Stimulated activated CD8-positive, alpha-beta memory T cell treated with anti-CD3 and anti-CD28 coated beads, Interleukin-7, amount 100 ng/mL, for 1 hour (primary cell): ENCODE measurements at regions not wholly inside any gene's neighbourhood (a gene's known extent, or its start where the extent isn't known, plus 50 kb on each side); places are given as distances from the start of the nearest gene placed in this dataset.

ENCODE experiments used
- DNase-seq, 2 donors: peaks; one replicate each; pipeline ENCODE4 v3.0.0-alpha.2; 2020; ENCODE audit warnings: low read depth in 2 of 2

DNA sequence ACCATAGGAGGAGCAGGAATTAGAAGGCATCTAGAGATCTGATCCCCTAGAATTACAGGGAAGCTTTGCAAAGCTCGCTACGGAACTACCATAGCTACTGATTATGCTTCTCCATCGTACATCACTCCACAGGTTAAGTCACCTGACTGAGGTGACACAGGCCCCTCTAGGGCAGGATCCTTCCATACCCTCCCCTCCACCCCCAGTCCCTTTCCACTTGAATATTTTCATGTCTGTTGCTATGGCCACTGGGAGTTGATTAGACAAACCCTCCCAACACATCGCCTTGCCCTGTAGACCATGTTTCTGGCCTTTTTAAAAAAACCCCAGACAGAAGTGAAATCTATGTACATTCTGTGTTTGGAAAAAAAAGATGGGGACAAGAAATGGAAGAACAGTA, 287.1 kb downstream of the SOX9 start:
- DNase-seq = no peak

DNA sequence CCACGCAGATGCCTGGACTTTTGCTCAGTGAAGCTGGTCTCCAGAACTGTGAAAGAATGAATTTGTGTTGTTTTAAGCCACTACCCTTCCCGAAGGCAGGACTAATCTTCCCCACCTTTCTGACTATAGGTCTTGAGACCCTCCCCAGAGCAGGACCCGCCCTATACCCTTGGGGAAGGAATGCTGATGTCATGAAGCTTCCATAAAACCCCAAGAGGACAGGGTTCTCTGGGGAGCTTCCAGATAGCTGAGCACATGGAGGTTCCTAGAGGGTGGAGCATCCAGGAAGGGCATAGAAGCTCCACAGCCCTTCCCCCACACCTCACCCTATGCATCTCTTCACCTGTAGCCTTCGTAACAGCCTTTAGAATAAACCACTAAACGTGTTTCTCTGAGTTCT, 287.8 kb downstream of the SOX9 start:
- no peak for DNase-seq

DNA sequence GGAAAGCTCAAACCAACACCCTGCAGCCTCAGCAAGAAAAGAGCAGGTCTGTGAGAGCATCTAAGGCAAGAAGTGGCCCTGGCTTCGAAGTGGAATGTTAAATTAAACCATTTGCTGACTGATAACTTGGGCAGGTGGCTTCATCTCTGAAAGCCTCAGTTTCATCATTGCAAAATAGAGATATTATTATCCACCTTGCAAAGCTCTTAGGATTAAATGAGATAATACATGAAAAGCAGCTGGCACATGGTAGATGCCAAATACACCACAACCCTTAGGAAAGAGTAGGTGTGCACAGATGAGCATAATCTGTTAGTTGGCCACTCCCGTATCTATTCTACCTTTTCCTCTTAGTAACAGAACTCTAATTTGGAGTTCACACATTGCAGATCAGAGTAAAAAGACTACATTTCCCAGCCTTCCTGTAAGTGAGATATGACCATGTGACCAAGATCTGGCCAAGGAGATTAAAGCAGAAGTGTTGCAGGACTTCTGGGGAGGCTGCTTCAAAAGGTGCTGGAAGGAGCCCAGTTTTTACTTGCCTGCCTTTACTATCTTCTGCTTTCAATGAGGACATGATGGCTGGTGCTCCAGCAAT, 288.7 kb downstream of the SOX9 start:
- no peak for DNase-seq

DNA sequence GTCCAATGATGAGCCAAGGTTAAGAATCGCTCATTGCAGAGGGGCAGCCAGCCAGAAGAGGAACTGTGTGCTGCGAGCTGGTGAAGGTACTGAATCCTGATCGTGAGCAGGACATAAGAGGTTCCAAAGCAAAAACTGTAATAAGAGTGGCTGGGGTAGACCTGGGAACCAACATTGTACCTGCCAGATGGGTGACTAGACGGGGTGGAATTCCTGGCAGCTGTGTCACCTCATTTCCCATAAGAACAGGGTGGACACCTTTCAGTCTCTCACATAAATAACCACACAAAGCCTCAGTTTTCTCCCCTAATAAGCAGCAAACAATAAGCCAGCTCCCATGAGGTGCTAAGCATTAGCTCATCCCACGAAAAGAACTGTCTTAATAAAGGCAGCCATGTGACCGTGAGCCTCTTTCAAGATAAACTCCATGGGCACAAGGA, 290.3 kb downstream of the SOX9 start:
- no peak for DNase-seq

DNA sequence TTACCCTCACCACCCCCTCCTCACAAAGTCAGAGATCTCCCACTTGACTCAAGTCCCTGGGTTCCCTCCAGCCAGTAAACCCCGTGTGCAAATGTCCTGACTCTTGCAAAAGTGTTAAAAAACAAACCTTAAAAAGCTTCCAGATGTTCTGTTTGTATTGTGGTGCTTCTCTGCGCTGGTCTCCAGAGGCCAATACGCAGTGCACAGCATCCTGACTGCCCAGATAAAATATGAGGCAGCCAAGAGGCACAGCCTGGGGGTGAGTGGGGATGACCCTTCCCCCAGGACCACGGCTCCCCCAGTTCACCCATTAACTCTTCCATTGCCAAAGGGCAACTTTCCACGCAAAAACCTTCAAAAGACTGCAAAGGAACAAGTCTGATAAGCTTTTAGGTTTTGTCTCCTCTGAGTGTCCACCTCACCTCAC, 291.8 kb downstream of the SOX9 start:
- no peak for DNase-seq

DNA sequence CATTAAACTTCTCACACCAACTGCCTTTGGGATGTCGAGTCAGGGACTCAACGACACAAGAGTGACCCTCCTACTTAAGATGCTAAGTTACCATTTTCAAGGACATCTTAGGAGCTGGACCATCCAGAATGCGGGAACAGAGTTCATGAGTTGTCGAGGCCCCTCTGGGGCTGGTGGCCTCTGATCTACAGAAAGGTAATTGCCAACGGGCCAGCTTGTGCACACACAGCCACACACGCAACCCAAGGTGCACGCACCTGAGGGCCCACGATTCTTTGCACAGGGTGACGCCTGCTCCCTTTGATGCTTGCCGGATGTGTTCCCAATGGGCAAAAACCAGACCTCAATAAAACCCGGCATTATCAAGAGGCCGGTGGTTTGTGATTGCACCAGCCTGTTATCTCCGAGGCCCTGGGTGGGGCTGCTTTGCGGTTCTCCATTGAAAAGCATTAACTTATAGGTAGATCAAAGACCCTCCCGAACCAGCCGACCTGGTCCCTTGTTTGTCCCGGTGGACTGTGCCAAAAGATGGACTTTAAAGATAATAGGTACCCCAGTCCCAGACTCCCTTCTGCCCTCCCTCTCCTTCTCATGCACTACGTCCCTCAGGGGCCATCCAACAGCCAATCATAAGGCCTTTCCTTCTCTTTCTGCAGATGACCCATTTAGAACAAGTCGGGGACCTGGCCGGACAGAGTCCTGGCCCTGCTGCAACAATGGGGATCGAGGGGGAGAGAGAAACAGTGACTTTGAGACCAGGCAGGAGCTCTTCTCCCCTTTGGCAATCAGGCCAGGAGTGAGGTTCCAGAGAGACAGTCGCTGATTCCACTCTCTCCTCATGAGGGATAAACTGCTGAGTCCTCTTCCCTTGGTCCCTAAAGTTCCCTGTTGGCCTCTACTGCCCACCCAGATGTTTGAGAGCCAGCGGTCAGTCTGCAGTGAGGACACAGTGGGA, 292.5 kb downstream of the SOX9 start:
- DNase-seq = no peak

DNA sequence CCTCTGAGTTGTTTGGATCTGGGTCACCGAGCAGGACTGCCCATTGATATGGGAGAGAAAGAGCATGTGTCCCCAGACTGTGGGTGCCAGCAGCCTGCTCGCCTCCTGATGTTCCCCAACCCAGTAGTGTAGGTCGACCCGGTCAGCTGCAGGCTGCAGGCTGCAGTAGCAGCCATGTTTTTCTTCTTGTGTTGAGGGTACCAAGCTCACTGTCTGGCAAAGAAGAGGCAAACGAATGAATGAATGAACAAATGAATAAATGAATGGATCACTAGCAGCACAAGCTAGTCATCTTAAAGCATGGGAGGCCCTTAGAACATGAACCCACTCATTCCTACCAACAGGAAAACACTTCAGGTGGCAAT, 293.2 kb downstream of the SOX9 start:
- DNase-seq = no peak

DNA sequence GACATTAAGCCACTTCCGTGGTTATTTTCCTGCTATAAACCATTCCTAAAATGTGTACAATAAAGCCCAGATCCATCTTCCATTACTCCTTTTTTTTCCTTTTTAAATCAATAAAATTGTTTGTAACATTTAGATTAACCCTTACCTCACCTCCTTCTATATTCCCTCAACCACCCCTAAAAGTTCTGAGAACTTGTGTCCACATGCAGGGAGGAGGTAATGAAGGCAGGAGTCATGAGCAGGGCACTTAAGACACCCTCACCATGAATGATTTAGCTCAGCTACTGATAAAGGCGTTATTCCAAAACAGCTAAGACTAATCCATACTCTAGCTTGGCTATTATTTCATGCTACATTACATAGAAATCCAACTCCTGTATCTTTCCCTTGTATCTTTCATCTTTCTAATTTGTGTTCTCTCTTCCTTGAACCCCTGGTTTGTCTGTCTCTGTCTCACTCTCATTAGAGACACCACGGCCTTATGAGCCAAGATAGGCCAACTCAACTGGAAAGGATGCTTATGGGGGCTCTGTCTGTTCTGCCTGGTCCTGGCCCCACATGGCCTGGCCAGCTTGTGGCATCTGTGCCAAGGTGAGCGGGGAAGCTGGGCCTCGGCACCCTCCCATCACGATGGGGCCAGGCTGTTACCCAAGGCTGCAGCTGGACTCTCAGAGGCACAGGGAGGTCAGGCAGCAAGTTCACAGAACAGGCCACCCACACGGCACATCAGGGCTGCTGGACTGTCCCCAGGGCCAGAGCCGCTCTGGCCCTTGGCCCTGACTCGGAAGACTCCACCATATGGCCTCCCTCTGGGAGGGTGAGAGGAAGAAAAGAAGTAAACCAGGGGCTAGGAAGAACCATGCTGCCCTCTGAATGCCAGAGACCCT, 294.4 kb downstream of the SOX9 start:
- DNase-seq = no peak

DNA sequence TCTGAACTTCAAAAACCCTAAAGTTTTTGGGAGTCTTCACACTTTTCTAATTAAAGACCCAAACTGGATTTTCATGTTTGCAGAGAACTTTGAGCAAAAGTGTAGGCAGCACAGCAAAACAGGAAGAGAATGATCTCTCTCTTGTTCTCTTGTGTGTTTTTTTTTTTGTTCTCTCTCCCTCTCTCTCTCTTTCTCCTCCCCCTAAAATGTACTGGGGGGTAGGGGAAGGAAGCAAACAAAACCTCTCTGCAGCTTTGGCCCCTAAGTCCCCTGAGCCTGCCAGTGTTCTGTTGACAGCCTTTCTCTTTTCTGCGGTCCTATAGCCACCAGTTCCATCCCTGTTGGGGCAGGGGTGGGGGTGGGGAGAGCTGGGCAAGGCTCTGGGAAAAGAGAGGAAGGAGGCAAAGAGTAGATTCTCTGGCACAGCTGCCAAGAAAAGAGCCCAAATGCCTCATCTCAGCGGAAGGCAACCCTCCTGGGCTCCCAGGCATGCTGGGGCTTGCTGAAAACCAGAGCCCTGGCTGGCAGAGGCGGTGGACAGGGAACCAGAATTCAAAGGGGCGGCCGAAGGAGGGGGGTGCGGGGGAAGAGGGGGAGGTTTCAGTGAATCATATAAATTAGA, 295.3 kb downstream of the SOX9 start:
- no peak for DNase-seq

DNA sequence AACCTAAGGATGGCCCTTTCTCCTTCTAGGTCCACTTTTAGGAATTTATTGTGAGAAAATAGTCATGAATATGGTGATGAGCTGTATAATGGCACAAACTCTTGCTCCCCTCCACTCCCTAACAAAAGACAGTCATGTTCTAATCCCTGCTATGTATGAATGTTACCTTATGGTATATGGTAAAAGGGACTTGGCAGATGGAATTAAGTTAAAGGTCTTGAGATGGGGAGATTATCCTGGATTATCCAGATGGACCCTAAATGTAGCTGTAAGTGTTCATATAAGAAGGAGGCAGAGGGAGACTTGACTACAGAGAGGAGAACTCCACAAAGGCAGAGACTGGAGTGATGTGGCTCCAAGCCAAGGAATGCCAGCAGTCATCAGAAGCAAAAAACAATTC, 296.1 kb downstream of the SOX9 start:
- no peak for DNase-seq

DNA sequence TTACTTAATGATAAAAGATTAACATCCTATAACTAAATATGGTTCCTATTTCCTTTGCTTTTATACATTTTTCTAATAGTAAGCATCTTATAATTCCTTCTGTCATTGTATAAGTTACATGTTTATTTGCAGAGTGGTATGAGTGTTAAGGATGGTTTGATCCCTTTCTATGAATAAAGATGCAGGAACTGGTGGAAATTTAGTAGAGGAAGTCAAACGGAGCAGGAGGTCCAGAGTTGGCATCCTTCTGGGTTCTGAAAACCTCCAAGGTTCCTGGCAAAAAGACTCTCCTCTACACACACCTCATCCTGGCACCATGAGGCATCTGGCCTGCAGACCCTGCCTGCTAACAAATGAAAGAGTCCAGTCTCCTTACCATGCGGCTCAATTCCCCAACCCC, 296.8 kb downstream of the SOX9 start:
- no peak for DNase-seq

DNA sequence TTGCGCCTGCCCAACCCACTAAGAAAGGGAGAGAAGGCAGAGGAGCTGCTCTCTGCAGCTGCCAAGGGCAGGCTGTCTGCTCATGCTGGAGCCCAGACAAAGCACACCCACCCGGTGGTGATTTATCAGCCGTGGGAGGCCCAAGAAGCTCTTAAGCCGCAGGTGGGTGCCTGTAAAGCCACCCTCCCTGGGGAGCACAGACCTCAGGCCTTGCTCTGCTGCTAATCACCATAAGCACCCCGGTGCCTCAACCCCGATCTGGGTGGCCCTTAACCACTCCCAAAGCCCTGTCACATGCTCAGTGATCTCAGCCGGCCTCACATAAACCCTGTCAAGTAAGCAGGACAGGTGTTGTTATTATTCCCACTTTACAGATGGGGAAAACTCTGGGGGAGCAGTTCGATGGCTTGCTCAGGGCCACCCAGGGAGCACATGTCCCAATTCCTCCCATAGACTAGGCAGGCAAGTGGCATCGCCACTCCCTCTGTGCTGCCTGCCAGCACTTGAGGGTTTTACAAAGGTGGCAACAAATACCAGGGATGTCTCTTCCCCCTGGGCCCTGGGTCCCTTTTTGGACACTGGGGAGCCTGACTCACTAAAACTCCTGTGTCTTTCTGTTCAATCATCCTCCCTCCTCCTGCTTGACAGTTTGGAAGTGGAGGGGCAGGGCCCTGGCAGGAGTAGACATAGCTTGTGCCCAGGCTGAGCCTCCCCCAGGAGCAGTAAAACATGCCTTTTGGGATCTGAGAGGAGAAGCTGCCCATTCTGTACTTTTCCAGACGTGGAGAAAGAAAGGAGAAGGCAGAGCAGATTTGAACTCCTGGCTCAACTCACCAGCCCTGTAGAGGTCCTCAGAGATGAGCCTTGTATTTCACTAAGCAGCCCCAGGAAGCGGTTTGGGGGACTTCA, 299.3 kb downstream of the SOX9 start:
- no peak for DNase-seq

DNA sequence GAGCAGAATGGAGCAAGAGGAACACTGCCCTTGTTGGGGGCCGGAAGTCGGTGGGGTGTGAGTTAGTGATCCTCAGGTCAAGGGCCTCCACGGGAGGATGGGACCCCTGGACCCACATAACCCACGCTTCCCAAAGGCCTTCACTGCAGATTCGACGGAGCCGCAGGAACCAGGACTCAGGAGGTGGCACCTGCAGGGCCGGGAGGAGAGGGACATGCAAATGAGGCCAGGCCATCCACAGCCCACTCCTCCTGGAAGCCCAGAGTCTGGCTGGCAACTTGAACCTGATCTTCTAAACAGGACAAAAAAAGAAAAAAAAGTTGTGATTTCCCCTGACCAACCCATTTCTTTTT, 299.9 kb downstream of the SOX9 start:
- DNase-seq = no peak

DNA sequence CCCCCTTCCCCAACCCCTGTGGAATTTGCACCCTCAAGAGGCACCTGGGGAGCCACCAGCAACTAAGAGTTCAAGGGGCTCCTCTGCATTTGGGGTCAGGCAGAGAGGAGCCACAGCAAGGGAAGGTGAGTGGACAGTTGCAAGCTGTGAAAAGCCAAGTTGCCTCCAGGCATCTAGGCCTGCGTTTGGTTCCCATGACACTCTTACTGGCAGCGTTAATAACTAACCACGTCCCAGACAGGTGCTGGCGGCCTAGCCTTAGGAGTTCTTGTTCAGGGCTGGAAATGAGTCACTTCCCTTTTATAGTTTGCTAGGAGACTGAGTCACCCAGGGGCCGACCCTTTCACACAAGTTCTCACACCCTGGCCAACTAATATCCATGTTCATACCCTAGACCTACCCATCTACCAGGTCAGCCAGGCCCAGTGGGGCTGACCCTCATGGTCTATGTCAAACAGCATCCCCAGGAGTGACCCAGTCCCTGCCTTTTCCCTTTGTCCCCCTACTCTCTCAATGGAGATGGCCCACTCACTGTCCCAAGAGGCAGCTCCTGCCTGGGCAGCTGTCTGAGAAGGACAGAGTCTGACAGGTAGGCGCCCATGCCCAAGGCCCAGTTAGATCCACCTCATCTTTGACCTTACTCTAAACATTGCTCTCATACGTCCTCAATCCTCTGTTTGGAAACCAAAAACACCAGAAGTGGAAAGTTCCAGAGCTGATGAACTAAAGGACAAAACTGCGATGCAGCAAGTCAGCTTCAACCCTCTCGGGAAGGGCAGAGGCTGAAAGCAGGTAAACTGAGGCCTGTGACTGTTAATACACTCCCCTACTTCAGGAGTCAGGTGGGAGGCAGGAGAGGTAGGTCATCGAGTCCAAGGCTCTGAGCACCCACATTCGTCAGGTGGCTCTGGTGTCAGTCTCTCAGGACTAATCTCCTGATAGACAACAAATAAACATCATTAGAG, 300.6 kb downstream of the SOX9 start:
- no peak for DNase-seq

DNA sequence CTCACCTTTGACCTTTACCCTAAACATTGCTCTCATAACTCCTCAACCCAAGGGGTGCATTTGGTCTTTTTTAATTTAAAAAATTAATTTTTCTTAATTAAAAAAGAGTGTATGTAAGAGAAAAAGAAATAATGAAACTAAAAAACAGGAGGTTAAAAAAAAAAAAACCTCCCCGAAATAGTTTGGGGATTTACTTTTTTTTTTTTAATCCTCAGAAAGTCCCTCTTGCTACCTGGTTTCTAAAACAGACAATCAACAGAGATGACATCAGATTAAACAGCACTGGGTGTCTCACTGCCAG, 301.3 kb downstream of the SOX9 start:
- DNase-seq = no peak

DNA sequence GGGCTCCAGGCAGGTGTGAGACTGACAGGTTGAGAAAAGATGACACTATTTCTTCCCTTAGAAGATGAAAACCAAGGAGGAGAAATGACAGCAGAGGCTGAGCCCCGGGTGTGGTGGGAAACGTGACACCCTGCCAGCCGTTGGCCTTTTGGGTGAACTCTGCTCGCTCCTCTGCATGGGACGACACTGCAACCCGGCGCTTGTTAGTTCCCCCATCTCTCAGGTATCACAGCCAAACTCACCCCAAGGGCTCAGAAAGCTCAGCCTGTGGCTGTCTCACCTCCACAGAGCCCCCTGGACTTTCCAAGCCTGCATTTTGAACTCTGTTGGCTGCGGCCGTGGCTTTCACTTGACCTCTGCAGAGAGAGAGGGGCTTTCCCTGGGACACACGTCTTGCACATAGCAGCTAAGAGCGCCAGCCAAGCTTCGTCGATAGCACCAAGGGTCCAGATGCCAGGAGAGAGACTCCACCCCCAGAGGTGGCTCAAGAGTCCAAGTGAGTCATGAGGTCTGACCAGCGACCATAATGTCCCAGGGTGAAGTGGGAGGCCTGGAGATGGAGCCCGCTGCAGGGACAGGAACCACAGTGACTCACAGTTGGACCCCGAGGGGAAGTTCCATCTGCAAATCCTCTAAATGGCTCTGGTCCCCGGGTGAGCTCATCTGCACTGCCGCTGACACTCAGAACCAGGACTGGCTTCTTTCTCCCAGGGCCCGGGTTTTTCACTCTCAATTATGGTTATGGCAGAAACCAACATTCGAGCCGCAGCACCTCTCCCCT, 301.9 kb downstream of the SOX9 start:
- DNase-seq = no peak

DNA sequence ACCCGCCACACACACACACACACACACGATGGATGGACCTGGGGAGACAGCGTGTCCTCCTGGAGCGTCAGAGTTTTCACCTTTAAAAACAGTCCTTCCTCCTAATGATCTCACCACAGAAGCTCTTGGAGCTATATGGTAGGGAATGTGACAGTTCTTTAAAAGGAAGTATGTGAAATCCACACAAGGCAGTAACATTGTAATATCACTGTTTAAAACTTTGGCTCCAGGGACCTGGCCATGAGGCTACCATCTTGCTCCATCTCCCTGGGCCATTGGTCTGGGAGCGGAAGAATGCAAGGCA, 302.4 kb downstream of the SOX9 start:
- no peak for DNase-seq

DNA sequence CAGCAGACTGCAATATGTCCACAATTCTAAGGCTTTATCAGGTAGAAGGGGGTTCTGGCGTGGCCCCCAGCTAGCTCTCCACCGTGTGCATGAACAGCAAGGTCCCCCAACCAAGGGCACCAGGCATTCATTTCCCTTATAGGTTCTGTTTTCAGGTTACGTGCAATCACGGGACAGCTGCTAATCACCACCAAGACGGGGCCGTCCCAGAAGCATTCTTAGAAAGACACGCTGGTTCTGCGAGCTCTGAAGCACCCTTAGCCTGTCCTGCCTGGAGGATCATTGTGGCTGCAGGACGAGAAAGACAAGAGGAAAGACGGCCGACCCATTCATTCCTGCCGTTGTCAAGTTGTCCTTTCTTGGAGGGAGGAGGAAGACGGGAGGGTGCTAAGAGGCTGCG, 302.9 kb downstream of the SOX9 start:
- DNase-seq = no peak

DNA sequence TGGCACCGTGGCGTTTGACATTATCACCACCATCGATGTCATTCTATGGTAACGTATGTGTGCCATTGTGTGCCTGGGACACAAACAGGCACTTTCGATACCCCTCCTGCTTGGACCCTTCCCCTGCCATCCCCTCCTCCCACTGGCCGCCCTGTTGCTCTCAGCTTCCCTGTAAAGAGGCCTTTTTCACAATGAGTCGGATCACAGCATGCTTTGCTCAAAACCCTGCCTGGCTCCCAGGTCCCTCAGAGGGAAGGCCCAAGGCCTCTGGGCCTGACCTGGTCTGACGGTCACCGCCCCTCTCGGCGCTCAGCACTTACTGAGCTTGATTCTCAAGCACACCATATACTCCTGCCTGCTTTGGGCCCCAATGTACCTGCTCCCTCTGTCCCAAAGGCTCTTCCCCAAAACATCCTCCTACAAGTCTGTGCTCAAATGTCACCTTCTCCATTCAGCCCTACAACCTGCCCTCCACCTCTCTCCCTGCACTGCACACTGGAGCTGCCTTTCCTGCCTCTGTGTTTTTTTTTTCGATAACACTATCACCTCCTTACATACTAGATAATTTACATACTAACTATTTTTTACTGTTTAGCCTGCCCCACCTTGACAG, 303.8 kb downstream of the SOX9 start:
- DNase-seq = no peak
